ENCODE measurements at regions not wholly inside any gene's neighbourhood (a gene's known extent, or its start where the extent isn't known, plus 50 kb on each side); places are given as distances from the start of the nearest gene placed in this dataset.

GRCh38 chr12:94726236-94726835, 76.0 kb upstream of the TMCC3 start:
- TF ChIP-seq POLR2A (IDR thresholded peaks at IDR 0.05) = no peak
- TF ChIP-seq CTCF (IDR thresholded peaks at IDR 0.05) = no peak
